H9 (cell line): ENCODE measurements at regions not wholly inside any gene's neighbourhood (a gene's known extent, or its start where the extent isn't known, plus 50 kb on each side); places are given as distances from the start of the nearest gene placed in this dataset.

Experiments used
- DNase-seq: peaks from one replicate; pipeline ENCODE4 v3.0.0-alpha.2; 2017
- H2AFZ ChIP-seq: one replicate; pipeline ENCODE4 v1.6.1; 2013; ENCODE audit warnings: mild to moderate bottlenecking, low read length, control low read depth, moderate library complexity
- H2AK5ac ChIP-seq: 2 replicates; pipeline ENCODE4 v1.6.1; 2013; ENCODE audit warnings: low read length, control low read depth, mixed read lengths; ENCODE audit not compliant: insufficient read length
- H2BK120ac ChIP-seq: one replicate; pipeline ENCODE4 v1.6.1; 2013; ENCODE audit warnings: low read depth, mild to moderate bottlenecking, low read length, control low read depth, inconsistent platforms; ENCODE audit not compliant: poor library complexity, severe bottlenecking
- H2BK12ac ChIP-seq: 2 replicates; pipeline ENCODE4 v1.6.1; 2013; ENCODE audit warnings: low read length, control low read depth, mixed read lengths, low read depth; ENCODE audit not compliant: insufficient read length
- H2BK15ac ChIP-seq: 2 replicates; pipeline ENCODE4 v1.6.1; 2013; ENCODE audit warnings: low read depth, low read length, control low read depth
- H2BK20ac ChIP-seq: one replicate; pipeline ENCODE4 v1.6.1; 2013; ENCODE audit warnings: low read depth, mild to moderate bottlenecking, low read length, control low read depth, inconsistent platforms; ENCODE audit not compliant: poor library complexity, severe bottlenecking
- H2BK5ac ChIP-seq: 2 replicates; pipeline ENCODE4 v1.6.1; 2013; ENCODE audit warnings: low read length, control low read depth, mixed read lengths; ENCODE audit not compliant: insufficient read length
- H3K14ac ChIP-seq: 2 replicates; pipeline ENCODE4 v1.6.1; 2013; ENCODE audit warnings: low read length, control low read depth; ENCODE audit not compliant: insufficient read depth
- H3K18ac ChIP-seq: 2 replicates; pipeline ENCODE4 v1.6.1; 2013; ENCODE audit warnings: low read depth, mild to moderate bottlenecking, mixed read lengths, low read length, control low read depth; ENCODE audit not compliant: insufficient read length
- H3K23ac ChIP-seq: 2 replicates; pipeline ENCODE4 v1.6.1; 2013; ENCODE audit warnings: low read length, control low read depth, mixed read lengths, low read depth; ENCODE audit not compliant: insufficient read length
- H3K23me2 ChIP-seq: 2 replicates; pipeline ENCODE4 v1.6.1; 2013; ENCODE audit warnings: low read depth, mild to moderate bottlenecking, mixed read lengths, low read length, control low read depth; ENCODE audit not compliant: insufficient read length, poor library complexity, severe bottlenecking
- H3K27ac ChIP-seq: 2 replicates; pipeline ENCODE4 v1.5.1; 2013; ENCODE audit warnings: low read length, control low read depth, mixed read lengths, low read depth; ENCODE audit not compliant: insufficient read length
- H3K27me3 ChIP-seq: 2 replicates; pipeline ENCODE4 v1.6.1; 2013; ENCODE audit warnings: low read length, control low read depth, inconsistent platforms; ENCODE audit not compliant: insufficient read depth
- H3K4ac ChIP-seq: 2 replicates; pipeline ENCODE4 v1.6.1; 2013; ENCODE audit warnings: low read depth, mild to moderate bottlenecking, control low read depth, inconsistent platforms, low read length, moderate library complexity
- H3K4me1 ChIP-seq: 2 replicates; pipeline ENCODE4 v1.6.1; 2013; ENCODE audit warnings: low read length, control low read depth, inconsistent platforms; ENCODE audit not compliant: insufficient read depth
- H3K4me2 ChIP-seq: 2 replicates; pipeline ENCODE4 v1.6.1; 2013; ENCODE audit warnings: low read length, control low read depth, mixed read lengths; ENCODE audit not compliant: insufficient read length, insufficient read depth
- H3K56ac ChIP-seq: 2 replicates; pipeline ENCODE4 v1.6.1; 2013; ENCODE audit warnings: low read depth, mild to moderate bottlenecking, mixed read lengths, low read length, control low read depth; ENCODE audit not compliant: insufficient read length
- H3K79me1 ChIP-seq: 2 replicates; pipeline ENCODE4 v1.6.1; 2013; ENCODE audit warnings: low read depth, mild to moderate bottlenecking, moderate library complexity, low read length, control low read depth, inconsistent platforms; ENCODE audit not compliant: insufficient read depth, poor library complexity, severe bottlenecking
- H3K79me2 ChIP-seq: 2 replicates; pipeline ENCODE4 v1.6.1; 2013; ENCODE audit warnings: low read length, control low read depth, inconsistent platforms; ENCODE audit not compliant: insufficient read depth
- H3K9ac ChIP-seq: 2 replicates; pipeline ENCODE4 v1.6.1; 2013; ENCODE audit warnings: low read length, control low read depth, mixed read lengths; ENCODE audit not compliant: insufficient read length; ENCODE audit errors: extremely low read depth
- H3K9me3 ChIP-seq: one replicate; pipeline ENCODE4 v1.6.1; 2013; ENCODE audit warnings: low read depth, low read length, inconsistent platforms; ENCODE audit not compliant: control insufficient read depth
- H3T11ph ChIP-seq: one replicate; pipeline ENCODE4 v1.6.1; 2013; ENCODE audit warnings: mild to moderate bottlenecking, low read length, control low read depth, inconsistent platforms
- H4K20me1 ChIP-seq: one replicate; pipeline ENCODE4 v1.6.1; 2013; ENCODE audit not compliant: control insufficient read depth, insufficient read length, insufficient read depth
- H4K5ac ChIP-seq: 2 replicates; pipeline ENCODE4 v1.6.1; 2013; ENCODE audit warnings: low read depth, mild to moderate bottlenecking, mixed read lengths, low read length, control low read depth; ENCODE audit not compliant: insufficient read length
- H4K8ac ChIP-seq: replicated peaks from 2 replicates; pipeline ENCODE4 v1.6.1; 2013; ENCODE audit warnings: low read length, control low read depth, mixed read lengths, low read depth; ENCODE audit not compliant: insufficient read length
- H4K91ac ChIP-seq: 2 replicates; pipeline ENCODE4 v1.6.1; 2013; ENCODE audit warnings: low read depth, mild to moderate bottlenecking, moderate library complexity, mixed read lengths, low read length, control low read depth; ENCODE audit not compliant: insufficient read length
- H3K27ac Mint-ChIP-seq, 3 experiments: 2 replicates in 2 of 3; 3 replicates in 1 of 3; pipeline ENCODE4 v1.8.0; 2020 to 2021; ENCODE audit warnings: mixed read lengths in 3 of 3, mild to moderate bottlenecking in 1 of 3, moderate library complexity in 1 of 3
- H3K27me3 Mint-ChIP-seq: 2 replicates; pipeline ENCODE4 v1.8.0; 2021; ENCODE audit warnings: low read depth, mild to moderate bottlenecking, moderate library complexity, mixed read lengths
- H3K36me3 Mint-ChIP-seq, 3 experiments: 2 replicates in 2 of 3; 3 replicates in 1 of 3; pipeline ENCODE4 v1.8.0; 2020 to 2021; ENCODE audit warnings: low read depth in 3 of 3, mixed read lengths in 3 of 3; ENCODE audit not compliant: insufficient read depth in 1 of 3
- H3K4me1 Mint-ChIP-seq, 2 experiments: 2 replicates each; pipeline ENCODE4 v1.8.0; 2020; ENCODE audit warnings: mixed read lengths in 2 of 2
- H3K4me3 Mint-ChIP-seq, 2 experiments: 2 replicates in 1 of 2; 3 replicates in 1 of 2; pipeline ENCODE4 v1.8.0; 2020 to 2021; ENCODE audit warnings: mild to moderate bottlenecking in 2 of 2, mixed read lengths in 2 of 2, moderate library complexity in 1 of 2
- H3K9me3 Mint-ChIP-seq, 2 experiments: 2 replicates in 1 of 2; 3 replicates in 1 of 2; pipeline ENCODE4 v1.8.0; 2020; ENCODE audit warnings: mild to moderate bottlenecking in 2 of 2, mixed read lengths in 2 of 2, moderate library complexity in 1 of 2
- CTCF ChIP-seq: fragments of 200-600 bp; sonication (generic); conservative IDR thresholded peaks from 3 replicates; pipeline ENCODE4 v1.8.0; 2021; ENCODE audit warnings: antibody characterized with exemption, mild to moderate bottlenecking
- WGBS: extraction: QIAGEN DNeasy Blood & Tissue Kit; methylation state at CpG from one replicate; pipeline ENCODE4 v1.1.7; 2013; ENCODE audit warnings: missing lambda C conversion rate, low lambda C conversion rate, mixed read lengths; ENCODE audit not compliant: insufficient read length; ENCODE audit errors: extremely low coverage; 5-methylcytosine and 5-hydroxymethylcytosine counted together

- Histone ChIP-seq H2BK12ac (no peak overlapping the region), H4K8ac (no peak overlapping the region), H4K5ac (no peak overlapping the region), H3K4me2 (no peak overlapping the region), H2AFZ (no peak overlapping the region), H3T11ph (no peak overlapping the region), H3K27me3 (no peaks in the 10 kb centered on the region), H3K23me2 (no peaks in the 10 kb centered on the region), H2BK120ac (no peak overlapping the region), H2BK5ac (no peak overlapping the region), H3K79me2 (no peaks in the 10 kb centered on the region), H3K14ac (no peak overlapping the region), H3K18ac (no peak overlapping the region), H4K91ac (no peak overlapping the region), H3K9me3 (no peaks in the 10 kb centered on the region), H3K79me1 (no peaks in the 10 kb centered on the region), H2BK15ac (no peak overlapping the region), H3K56ac (no peak overlapping the region), H3K9ac (no peak overlapping the region), H3K23ac (no peak overlapping the region), H2BK20ac (no peak overlapping the region), H4K20me1 (no peaks in the 10 kb centered on the region), H3K27ac (no peak overlapping the region), H3K4ac (no peak overlapping the region), H2AK5ac (no peak overlapping the region), H3K4me1 (no peaks in the 10 kb centered on the region)
- H3K4me3 Mint-ChIP-seq, result no peak overlapping the region
- no peaks in the 10 kb centered on the region; a peak in 1 of 4 replicates for H3K4me1 Mint-ChIP-seq
- peaks cover 25% of the 10 kb centered on the region for H3K27me3 Mint-ChIP-seq
- no peak for TF ChIP-seq CTCF
- no peak overlapping the region; a peak in 1 of 7 replicates for H3K27ac Mint-ChIP-seq
- H3K9me3 Mint-ChIP-seq, result peaks cover 0 to 3% of the 10 kb centered on the region in 2 experiments; a peak in 2 of 5 replicates
- H3K36me3 Mint-ChIP-seq, result peaks cover 0 to 2% (median 0%) of the 10 kb centered on the region in 3 experiments; a peak in 2 of 7 replicates
- no CpG with 5 or more reads among the region's 4 CpGs for WGBS
- no peak for DNase-seq
Measured at GRCh38 chr19:13693889-13694288, 70.4 kb upstream of the MRI1 start.
